AML-193 (cell line): ENCODE measurements at regions not wholly inside any gene's neighbourhood (a gene's known extent, or its start where the extent isn't known, plus 50 kb on each side); places are given as distances from the start of the nearest gene placed in this dataset.

Experiments
- DNase-seq, 2 experiments: peaks; one replicate each; lab custom pipeline; 2025; lab: John Stamatoyannopoulos, UW

DNA sequence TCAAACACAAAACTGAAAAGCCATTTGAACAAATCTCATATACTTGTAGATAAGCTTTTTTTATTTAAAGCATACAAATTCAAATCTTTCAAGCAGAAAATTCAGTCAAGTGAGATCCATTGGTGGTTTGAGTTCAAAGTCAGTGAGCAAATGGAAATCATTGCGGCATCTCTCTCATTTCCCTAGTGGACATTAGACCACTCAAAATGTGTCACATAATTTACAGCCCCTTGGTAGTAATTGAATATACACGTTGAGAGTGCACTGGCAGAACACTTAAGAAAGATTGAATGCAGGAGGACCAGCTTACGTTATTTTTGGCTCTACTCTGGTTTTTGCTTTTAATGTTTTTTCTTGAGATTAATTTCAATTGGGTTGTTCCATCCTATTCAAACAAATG is 633.7 kb downstream of the USP25 start:
- DNase-seq: no peak

DNA sequence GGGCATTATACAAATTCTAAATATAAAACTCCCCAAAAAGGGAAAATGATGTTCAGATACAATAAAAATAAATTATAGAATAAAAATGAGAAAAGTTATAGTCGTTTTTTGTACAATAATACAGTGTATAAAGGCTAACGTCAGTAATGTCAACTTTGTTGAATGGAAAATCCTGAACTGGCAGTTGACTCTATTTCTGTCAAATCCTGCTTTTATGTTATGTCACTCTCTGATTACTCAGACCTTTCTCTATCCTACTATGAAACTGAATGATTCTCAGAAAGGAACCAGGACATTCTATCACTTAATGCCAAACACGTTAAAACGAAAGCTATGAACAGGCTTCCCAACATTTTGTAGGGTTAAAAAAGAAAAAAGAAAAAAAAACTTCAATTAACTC is 636.4 kb downstream of the USP25 start:
- DNase-seq: no peak

DNA sequence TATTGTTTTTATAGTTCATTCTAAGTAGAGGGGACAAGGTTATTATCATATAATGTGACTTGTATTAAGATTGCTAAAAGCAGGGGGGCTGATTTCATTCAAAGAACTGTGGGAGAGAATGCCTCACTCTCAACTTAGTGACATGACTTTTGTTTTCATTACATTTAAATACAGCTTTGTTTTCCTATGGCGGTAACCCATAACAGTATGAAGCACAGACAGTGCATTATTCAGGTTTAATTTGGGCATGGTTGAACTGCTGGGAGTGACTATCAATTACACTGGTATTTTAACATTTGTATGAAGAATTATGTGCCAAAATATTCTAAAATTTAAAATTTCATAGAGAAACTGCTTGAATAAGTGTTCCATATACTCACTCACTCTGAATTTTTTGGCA is 637.3 kb downstream of the USP25 start:
- DNase-seq: no peak

DNA sequence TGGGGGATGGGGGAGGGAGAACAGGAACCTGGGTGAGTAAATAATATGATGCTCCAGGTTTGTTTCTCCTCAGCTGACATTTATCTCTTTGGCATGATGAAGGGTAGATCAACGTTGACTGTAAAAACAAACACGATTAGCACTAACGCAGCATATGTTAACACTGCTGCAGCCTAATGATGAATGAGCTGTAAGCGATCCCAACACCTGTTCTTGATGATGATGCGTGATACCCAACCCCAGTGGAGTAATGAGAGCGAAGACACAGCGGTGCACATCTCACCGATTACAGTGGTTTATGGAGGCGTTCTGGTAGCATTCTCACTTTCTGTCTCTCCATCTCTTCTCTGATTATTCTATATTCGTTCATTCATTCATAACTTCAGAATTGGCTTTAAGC is 640.4 kb downstream of the USP25 start:
- no peak for DNase-seq

DNA sequence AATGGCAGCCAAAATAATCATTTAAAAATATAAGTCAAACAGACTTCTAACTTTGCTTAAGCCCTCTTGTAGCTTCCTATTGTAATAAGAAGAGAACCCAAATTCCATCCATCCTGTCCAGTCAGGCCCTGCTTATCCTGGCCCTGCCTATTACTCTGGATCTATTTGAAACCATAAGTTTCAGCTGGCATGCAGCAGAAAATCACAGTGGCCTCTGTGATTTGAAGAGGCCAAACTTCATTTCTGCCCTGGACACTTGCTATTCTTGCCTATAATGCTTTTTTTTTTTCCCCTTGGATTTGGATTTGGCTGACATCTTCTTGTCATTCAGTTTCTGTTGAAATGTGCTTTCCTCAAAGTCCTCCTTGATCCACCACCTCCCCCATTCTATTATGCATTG is 642.8 kb downstream of the USP25 start:
- no peak for DNase-seq

DNA sequence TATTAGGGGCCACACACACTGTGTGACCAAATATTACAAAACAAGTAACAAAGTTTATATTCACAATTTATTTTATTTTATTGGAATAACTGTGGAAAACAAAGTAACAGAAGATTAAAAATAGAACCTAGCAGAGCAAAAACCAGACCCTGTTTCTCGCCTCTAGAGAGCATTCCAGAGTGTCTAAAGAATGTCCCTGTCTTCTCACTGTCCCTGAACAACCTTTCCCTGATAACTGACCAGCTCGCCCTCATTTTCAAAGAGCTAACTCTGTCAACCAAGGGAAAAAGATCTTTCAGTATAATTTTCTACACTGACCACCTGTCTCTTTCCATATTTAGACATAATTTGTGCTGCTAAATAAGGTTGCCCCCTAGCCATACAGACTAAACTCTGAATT is 646.9 kb downstream of the USP25 start:
- no peak for DNase-seq

DNA sequence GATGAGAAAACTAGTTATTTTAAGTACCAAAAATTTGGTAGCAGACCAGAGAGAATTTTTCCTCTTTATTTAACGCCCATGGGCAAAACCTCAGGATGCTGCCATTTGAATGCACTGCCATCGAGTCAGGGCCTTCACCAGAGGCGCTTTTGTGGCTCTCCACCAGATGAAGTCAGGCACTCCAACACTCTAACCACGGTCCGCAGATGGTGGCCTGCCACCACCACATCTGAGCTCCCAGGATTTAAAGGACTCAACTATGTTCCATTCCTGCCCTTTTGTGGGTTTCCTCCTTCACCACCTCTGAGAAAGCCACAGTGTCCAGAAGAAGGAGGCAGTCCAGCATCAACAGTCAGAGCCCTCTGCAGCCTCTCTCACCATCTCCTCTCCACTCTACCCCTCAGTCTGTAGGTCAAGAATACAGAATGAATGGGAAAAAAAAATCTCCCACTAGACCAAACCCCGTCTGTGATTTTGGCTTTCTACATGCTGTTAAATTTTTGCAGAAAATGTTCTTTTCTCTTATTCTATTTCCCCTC is 647.4 kb downstream of the USP25 start:
- no peak for DNase-seq

DNA sequence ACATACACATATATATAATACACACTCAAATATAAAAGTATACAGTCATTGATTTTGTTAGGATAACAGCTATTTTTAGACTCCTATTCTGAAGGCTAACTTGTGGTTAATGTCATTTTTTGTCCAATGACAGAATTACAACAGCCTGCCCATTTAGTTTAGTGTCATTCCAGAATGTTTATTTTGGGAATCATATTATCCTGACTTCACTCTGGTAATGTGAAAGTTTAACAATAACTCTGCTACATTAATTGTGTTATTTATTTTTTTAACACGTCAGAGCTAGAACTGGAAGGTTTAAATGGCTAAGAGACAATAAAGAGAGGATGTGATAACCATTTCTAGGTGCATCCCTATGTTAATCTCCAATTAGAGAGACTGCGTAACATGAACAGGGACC is 648.1 kb downstream of the USP25 start:
- DNase-seq: no peak

DNA sequence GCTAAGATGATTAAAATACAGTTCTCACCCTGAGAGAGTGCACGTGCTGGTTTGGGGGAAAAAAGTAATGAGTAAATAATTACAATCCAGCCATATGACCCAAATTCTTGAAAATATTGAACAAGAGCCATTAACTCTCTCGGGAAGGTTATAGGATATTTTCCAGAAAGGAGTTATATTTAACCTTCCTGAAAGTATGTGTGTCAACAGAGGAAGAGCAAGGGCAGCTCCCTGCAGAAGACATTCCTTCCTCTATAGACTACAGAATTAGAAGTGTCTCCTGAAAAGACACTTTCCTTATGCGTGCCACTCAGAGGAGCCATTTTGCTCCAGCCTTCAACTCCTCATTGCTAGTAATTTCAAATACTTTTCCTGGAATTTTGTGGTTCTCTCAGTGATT is 648.7 kb downstream of the USP25 start:
- no peak for DNase-seq

DNA sequence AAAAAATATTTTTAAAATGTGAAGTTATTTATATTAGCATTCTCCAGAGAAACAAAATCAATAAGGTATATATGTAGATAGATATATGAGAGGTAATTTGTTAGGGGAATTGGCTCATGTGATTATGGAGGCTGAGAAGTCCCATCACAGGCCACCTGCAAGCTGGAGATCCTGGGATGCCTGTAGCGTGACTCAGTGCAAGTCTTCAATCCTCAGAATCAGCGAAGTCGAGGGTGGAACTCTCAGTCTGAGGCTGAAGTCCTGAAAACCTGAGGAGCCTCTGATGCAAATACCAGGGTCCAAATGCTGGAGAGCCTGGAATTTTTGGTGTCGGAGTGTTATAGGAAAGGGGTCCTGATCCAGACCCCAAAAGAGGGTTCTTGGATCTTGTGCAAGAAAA is 658.5 kb downstream of the USP25 start:
- no peak for DNase-seq

DNA sequence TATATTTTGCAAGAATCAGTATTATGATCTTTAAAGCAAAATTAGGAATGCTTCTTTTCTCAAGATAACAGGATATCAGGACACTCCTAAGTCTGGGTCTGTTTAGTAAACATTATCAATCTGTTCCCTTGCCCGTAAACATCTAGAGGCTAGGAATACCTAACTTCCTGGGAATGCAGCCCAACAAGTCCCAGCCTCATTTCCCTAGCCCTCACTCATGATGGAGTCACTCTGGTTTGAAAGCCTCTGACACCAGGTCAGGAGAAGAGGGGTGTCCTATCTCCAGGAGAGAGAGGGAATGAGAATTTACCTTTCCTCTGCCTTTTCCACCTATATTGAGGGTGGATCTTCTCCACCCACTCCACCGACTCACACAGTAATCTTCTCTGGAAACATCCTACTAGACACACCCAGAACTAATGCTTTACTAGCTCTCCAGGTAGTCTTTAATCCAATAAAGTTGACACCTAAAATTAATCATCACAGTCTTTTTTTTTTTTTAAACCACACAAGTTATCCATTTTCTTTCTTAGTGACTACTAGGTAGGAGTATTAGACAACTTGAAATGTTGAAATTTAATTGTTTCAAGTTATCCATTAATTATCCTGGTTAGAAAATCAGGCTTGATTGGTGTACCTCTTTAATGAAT is 659.3 kb downstream of the USP25 start:
- no peak for DNase-seq

DNA sequence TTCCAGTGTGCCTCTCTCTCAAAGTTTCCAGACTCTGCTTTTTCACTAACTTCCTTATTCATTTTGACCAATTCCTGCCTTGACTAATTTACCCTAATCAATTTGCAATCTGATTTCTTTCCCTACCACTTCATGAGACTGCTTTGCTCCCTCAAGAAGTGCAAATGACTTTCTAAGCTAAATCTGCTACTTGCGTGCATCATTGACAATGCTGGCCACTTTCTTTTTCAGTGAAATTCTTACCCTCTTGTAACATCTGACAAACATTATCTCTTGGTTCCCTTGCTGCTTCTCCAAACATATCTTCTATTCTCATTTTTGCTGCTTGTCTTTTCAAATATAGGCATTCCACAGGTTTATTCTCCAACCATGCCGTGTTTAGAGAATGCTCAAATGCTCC is 659.9 kb downstream of the USP25 start:
- DNase-seq: no peak

DNA sequence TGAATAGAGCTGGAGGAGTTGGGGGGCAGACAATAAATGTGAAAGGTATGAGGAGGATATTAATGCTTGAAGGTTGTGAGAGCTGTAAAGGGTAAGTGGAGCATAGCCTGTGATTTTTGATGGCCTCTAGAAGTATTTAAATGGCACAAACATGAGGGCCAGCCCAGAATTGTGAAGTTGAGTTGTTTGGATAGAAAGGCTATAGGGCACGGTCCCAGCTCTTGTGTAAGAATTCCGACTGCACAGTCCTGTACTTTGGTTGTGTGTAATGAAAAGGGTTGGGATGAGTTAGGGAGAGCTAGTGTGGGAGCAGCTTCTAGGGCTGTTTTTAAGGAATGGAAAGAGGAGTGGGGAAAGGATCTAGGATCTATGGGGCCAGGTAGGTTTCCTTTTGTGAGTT is 665.5 kb downstream of the USP25 start:
- DNase-seq: no peak

DNA sequence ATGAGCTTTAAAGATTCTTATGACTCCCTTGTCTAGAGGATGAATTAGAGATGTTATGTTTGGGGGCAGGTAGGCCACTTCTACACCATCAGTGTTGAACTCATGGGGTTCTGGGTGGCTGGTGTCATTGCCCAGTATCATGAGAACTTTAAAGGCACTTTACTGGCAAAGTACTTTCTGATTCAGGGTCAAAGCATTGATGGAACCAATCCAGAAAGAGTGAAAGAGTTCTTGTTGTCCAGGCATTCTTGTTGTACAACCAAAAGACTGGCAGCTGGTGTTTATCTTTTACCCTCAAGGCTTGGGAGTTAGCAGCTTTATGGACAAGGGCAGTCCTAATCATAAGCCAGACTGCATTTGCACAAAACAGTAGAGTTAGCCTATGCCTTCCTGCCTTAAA is 673.0 kb downstream of the USP25 start:
- no peak for DNase-seq

DNA sequence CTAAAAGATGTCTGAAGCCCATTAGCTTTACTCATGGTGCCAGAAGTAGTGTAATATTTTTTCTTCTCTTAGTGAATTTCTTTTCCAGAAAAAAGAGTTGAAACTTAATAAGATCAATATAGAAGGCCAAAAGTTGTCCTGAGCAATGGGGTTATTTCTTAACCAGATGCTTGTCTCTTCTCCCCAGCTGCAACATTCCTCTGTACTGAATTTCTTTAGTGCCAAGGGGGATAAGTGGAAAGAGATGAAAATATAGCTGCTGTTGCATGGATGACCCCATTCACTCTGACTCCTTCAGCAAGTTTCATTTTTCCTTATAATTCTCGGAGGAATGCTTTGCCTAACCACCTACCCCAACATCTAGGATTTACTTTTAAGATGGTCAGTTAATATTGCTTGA is 675.0 kb downstream of the USP25 start:
- DNase-seq: no peak

DNA sequence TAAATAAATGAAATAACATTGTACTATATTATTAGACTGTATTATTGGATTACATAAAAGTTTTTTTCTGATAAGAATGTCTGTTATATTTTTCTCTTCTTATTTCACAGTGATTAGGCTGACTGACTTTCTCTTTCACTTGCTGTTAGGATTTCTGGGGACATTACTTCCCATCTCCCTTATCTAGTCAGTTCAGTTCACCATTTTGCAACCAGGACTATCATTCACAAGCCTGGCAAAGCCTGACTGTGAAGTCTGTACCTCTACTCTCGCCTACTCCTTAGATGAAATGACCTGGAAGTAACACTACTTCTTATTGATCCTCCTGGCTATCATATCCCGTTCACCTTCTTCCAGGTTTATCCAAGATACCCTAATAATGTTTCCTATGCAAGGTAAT is 676.6 kb downstream of the USP25 start:
- no peak for DNase-seq

DNA sequence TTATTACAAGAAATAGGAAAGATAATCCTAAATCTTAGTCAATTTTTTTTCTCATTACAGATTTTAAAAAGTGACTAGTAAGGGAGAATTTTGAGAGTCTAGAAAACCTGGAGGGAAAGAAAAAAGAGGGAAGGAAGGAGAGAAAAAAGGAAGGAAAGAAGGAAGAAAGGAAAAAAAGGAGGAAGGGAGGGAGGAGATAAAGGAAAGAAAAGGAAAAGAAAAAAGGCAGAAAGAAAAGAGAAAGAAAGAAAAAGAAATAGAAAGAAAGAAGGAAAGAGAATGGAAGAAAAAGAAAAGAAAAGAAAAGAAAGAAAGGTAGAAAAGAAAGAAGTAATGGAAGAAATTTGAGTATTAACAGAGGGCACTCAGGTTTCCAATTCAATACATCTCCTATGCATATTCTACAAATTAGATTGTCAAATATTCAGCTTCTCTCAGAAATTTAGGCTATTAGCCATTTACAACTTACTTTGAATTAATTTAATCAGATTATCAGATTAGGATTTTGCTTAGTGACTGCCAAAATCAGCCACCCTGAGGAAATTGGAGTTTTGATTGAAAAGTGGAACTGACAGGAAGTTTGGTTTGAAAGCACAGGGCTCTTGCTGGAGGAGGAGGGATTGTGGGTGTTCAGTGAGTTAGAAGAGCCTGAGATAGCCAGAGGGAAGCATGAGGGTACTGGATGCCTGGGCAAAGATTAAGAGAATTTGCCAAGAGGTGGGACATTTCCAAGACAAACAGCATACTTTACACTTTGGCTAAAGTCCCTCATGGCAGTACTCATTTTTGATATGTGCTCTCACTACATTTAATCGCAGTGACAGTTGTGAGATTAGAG is 677.8 kb downstream of the USP25 start:
- no peak for DNase-seq

DNA sequence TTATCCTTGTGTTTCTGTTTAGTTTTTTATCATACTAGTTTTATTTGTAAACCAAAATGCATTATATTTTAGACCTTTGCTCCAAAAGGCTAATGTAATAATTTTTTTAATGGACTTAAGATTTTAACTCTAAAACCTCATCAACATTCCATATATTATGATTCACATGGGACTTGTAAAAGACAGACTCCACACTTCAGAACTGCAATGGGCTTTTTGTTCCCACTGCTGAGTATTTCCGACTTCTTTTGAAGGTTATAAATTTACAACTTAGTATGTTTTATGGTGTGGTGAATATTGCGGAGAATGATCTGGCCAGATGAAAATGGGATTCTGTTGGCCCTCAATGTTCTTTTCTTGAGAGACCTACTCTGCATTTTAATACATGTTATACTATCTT is 678.5 kb downstream of the USP25 start:
- DNase-seq: no peak

DNA sequence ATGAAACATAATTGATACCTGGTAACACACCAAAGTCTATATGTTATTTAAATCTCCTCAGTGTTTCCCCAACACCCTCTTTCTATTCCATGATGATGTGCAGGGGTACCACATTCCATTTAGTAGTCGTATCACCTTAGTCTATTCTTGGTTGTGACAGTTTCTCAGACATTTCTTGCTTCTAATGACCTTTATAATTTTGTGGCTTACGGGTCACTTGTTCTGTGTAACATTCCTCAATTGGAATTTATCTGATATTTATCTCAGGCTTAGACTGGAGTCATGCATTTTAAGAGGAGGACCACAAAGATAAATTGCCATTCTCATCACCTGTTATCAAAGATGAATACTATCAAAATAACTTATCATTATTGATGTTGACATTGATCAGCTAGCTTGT is 679.6 kb downstream of the USP25 start:
- DNase-seq: no peak

DNA sequence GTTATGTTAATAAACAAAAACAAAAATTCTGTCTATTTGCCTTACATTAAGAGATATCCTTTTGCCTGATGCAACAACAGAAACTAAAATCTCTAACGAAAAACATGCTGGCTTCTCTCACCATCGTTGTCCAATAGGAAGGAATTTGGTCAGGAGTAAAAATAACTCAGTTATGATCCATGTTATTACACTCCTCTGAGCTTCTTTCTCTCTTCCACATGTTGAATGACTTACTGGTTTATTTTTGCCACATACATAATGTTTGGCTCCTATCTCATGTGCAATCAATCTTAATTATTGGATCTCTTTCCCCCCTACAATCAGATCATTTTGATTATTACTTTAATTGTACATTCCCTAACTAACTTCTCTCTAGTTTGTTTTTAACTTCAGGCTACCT is 688.4 kb downstream of the USP25 start:
- DNase-seq: no peak

DNA sequence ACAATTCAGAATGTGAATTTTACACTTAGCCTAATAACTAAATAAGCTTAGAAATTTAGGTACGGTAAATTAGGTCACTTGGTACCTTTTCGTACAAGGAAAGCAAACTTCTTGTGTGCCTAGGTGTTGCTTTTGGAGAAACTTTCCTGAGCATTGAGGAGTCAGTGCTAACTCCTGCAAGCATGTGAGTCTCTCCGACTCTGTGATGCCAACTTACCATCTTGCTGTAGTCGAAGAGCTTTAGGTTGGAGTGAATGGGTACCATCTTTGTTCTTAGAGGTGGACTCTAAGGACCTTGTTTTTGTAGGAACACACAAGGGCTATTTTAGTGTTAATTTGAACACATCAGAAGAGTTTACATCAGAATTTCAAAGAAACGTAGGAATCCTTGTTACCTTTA is 688.9 kb downstream of the USP25 start:
- no peak for DNase-seq

DNA sequence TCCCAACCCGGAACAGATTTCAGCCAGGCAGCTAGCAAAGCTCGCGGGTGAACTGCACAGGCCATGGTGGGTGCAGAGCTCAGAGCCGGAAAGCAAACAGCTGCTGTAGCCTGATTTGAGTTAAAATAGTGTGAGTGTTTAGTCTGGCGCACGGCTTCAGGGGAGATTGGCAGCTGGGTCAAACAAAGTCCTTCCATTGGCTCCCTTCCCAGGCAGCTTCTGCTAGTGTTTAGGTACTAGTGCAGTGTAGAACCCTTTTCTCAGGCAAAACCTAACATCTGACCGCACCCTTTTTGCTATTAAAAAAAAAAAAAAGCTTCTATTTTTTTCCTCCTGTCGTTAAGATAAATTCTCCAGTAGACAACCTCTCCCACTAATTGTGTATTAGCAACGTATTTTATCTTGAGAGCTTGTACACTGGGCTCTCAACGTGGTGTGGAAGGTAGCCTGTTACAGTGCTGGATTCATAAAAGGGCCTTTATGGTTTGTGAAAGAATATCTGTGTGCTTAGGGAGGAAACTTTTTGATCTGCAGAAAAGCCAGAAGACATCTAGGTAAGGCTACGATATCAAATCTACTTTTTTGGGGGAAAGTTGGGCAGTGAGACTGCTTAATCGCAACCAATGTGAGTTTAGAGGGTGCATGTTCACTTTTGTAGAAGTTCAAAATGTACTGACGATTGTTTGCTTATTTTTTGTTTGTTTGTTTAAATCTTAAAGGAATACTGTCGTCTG is 689.6 kb downstream of the USP25 start:
- no peak for DNase-seq
